Uterus (tissue), 3 donors: ENCODE measurements at regions not wholly inside any gene's neighbourhood (a gene's known extent, or its start where the extent isn't known, plus 50 kb on each side); places are given as distances from the start of the nearest gene placed in this dataset.

Source experiments
- DNase-seq, 2 donors: peaks; one replicate each; pipeline ENCODE4 v3.0.0-alpha.2; 2019 to 2020
- H3K27ac ChIP-seq, 2 donors: fragments of 200-600 bp; sonication (generic); 1 replicate in 1 of 2; 2 replicates in 1 of 2; pipeline ENCODE4 v1.5.1; 2016 to 2018
- H3K27me3 ChIP-seq, 2 donors: fragments of 200-600 bp; sonication (generic); one replicate each; pipeline ENCODE4 v1.5.1; 2018 to 2019; ENCODE audit warnings: control low read depth in 1 of 2
- H3K36me3 ChIP-seq, 2 donors: fragments of 200-600 bp; sonication (generic); one replicate each; pipeline ENCODE4 v1.5.1; 2019; ENCODE audit warnings: control low read depth in 1 of 2
- H3K4me1 ChIP-seq, 2 donors: fragments of 200-600 bp; sonication (generic); one replicate each; pipeline ENCODE4 v1.5.1; 2018 to 2019; ENCODE audit warnings: control low read depth in 1 of 2
- H3K4me3 ChIP-seq, 2 donors: fragments of 200-600 bp; sonication (generic); 1 replicate in 1 of 2; 2 replicates in 1 of 2; pipeline ENCODE4 v1.5.1; 2018 to 2019; ENCODE audit warnings: mild to moderate bottlenecking in 1 of 2
- H3K9me3 ChIP-seq, 2 donors: fragments of 200-600 bp; sonication (generic); one replicate each; pipeline ENCODE4 v1.5.1; 2019; ENCODE audit warnings: control low read depth in 1 of 2
- CTCF ChIP-seq, 4 experiments: fragments of 200-600 bp in 2 of 4; fragments of 450-650 bp in 2 of 4; sonication (generic) in 2 of 4; IDR thresholded peaks; one replicate each; pipeline ENCODE4 v1.5.1; 2016 to 2019; ENCODE audit warnings: antibody characterized with exemption in 4 of 4, mild to moderate bottlenecking in 2 of 4, moderate library complexity in 1 of 4
- POLR2A ChIP-seq, 2 donors: fragments of 450-650 bp; IDR thresholded peaks; one replicate each; pipeline ENCODE4 v1.6.1; 2016; ENCODE audit warnings: antibody characterized with exemption in 2 of 2, mild to moderate bottlenecking in 1 of 2, moderate library complexity in 1 of 2
- intact Hi-C: fragments of 100-400 bp; cut with DNase I; formaldehyde crosslinking; loops from one replicate; pipeline ENCODE4 v1.15.1; 2023; ENCODE audit warnings: low total_unique reads
- donor health status: DM: yes; HTN: yes; CAD: no.

- no peak for DNase-seq
- no peaks in the 10 kb centered on the region for H3K27me3 ChIP-seq
- H3K4me1 ChIP-seq = no peaks in the 10 kb centered on the region
- no peaks in the 10 kb centered on the region for H3K36me3 ChIP-seq
- no peak overlapping the region for H3K27ac ChIP-seq
- no peaks in the 10 kb centered on the region for H3K9me3 ChIP-seq
- no peak for TF ChIP-seq CTCF (IDR thresholded peaks at IDR 0.05)
- TF ChIP-seq POLR2A (IDR thresholded peaks at IDR 0.05) = no peak
- no peak overlapping the region for H3K4me3 ChIP-seq
- intact Hi-C loops = no loop called here
Measured at GRCh38 chr14:53723221-53723620, 233.4 kb downstream of the BMP4 start.

- H3K4me3 ChIP-seq = no peak overlapping the region
- H3K27me3 ChIP-seq = no peaks in the 10 kb centered on the region
- H3K36me3 ChIP-seq = no peaks in the 10 kb centered on the region
- intact Hi-C loops = no loop called here
- H3K4me1 ChIP-seq = no peaks in the 10 kb centered on the region
- TF ChIP-seq POLR2A (IDR thresholded peaks at IDR 0.05) (no peak), CTCF (IDR thresholded peaks at IDR 0.05) (no peak)
- no peak for DNase-seq
- no peaks in the 10 kb centered on the region for H3K9me3 ChIP-seq
- no peak overlapping the region for H3K27ac ChIP-seq
Measured at GRCh38 chr14:53719536-53719935, 237.1 kb downstream of the BMP4 start.

- TF ChIP-seq POLR2A (IDR thresholded peaks at IDR 0.05) (no peak), CTCF (IDR thresholded peaks at IDR 0.05) (no peak)
- no peak overlapping the region for H3K27ac ChIP-seq
- H3K4me1 ChIP-seq = no peaks in the 10 kb centered on the region
- no peaks in the 10 kb centered on the region for H3K27me3 ChIP-seq
- no peaks in the 10 kb centered on the region for H3K9me3 ChIP-seq
- no peaks in the 10 kb centered on the region for H3K36me3 ChIP-seq
- no peak overlapping the region for H3K4me3 ChIP-seq
- no peak for DNase-seq
- intact Hi-C loops = no loop called here
Measured at GRCh38 chr14:53716578-53716977, 240.0 kb downstream of the BMP4 start.

- intact Hi-C loops = no loop called here
- peak overlapping the region; percentile 9 to 55 for H3K27ac ChIP-seq
Measured at GRCh38 chr14:53715193-53715721, 241.4 kb downstream of the BMP4 start.

More at GRCh38 chr14:53715193-53715721, 241.4 kb downstream of the BMP4 start:
- H3K9me3 ChIP-seq = no peaks in the 10 kb centered on the region
- no peaks in the 10 kb centered on the region for H3K36me3 ChIP-seq
- no peak overlapping the region for H3K4me3 ChIP-seq
- H3K27me3 ChIP-seq = no peaks in the 10 kb centered on the region
- DNase-seq = no peak
- no peak for TF ChIP-seq POLR2A (IDR thresholded peaks at IDR 0.05)
- no peak for TF ChIP-seq CTCF (IDR thresholded peaks at IDR 0.05)
- H3K4me1 ChIP-seq = no peaks in the 10 kb centered on the region
